ENCODE measurements at regions not wholly inside any gene's neighbourhood (a gene's known extent, or its start where the extent isn't known, plus 50 kb on each side); places are given as distances from the start of the nearest gene placed in this dataset.

- DNase-seq (ENCODE audit: low read depth), result no peak
These were observed 338.3 kb upstream of the ZEB2 start for GRCh38 chr2:144858211-144858610.

- no peak for DNase-seq (ENCODE audit: low read depth)
These were observed 334.7 kb upstream of the ZEB2 start for GRCh38 chr2:144854596-144854995.

- no peak for DNase-seq (ENCODE audit: low read depth)
These were observed 329.7 kb upstream of the ZEB2 start for GRCh38 chr2:144849612-144850011.

- DNase-seq (ENCODE audit: low read depth), result no peak
These were observed 328.5 kb upstream of the ZEB2 start for GRCh38 chr2:144848423-144848822.

GRCh38 chr2:144847347-144848080 lies 327.6 kb upstream of the ZEB2 start:
- DNase-seq (ENCODE audit: low read depth), result no peak

GRCh38 chr2:144836635-144837350 lies 316.9 kb upstream of the ZEB2 start:
- no peak for DNase-seq (ENCODE audit: low read depth)

- no peak for DNase-seq (ENCODE audit: low read depth)
These were observed 315.9 kb upstream of the ZEB2 start for GRCh38 chr2:144835634-144836350.

- no peak for DNase-seq (ENCODE audit: low read depth)
These were observed 315.2 kb upstream of the ZEB2 start for GRCh38 chr2:144834998-144835633.

- no peak for DNase-seq (ENCODE audit: low read depth)
These were observed 314.4 kb upstream of the ZEB2 start for GRCh38 chr2:144834363-144834762.

- DNase-seq (ENCODE audit: low read depth), result no peak
These were observed 313.2 kb upstream of the ZEB2 start for GRCh38 chr2:144833075-144833637.

- no peak for DNase-seq (ENCODE audit: low read depth)
These were observed 312.1 kb upstream of the ZEB2 start for GRCh38 chr2:144832048-144832447.

- no peak for DNase-seq (ENCODE audit: low read depth)
These were observed 310.6 kb upstream of the ZEB2 start for GRCh38 chr2:144830543-144830942.

GRCh38 chr2:144827404-144827803 lies 307.5 kb upstream of the ZEB2 start:
- no peak for DNase-seq (ENCODE audit: low read depth)

GRCh38 chr2:144826105-144826504 lies 306.2 kb upstream of the ZEB2 start:
- DNase-seq (ENCODE audit: low read depth), result no peak

GRCh38 chr2:144825331-144826020 lies 305.6 kb upstream of the ZEB2 start:
- DNase-seq (ENCODE audit: low read depth), result no peak

GRCh38 chr2:144824306-144825080 lies 304.6 kb upstream of the ZEB2 start:
- DNase-seq (ENCODE audit: low read depth), result no peak

GRCh38 chr2:144822966-144823365 lies 303.0 kb upstream of the ZEB2 start:
- no peak for DNase-seq (ENCODE audit: low read depth)

- no peak for DNase-seq (ENCODE audit: low read depth)
These were observed 292.4 kb upstream of the ZEB2 start for GRCh38 chr2:144812288-144812687.

- no peak for DNase-seq (ENCODE audit: low read depth)
These were observed 281.8 kb upstream of the ZEB2 start for GRCh38 chr2:144801766-144802165.

- DNase-seq (ENCODE audit: low read depth), result no peak
These were observed 281.4 kb upstream of the ZEB2 start for GRCh38 chr2:144801325-144801724.

GRCh38 chr2:144798989-144799388 lies 279.1 kb upstream of the ZEB2 start:
- DNase-seq (ENCODE audit: low read depth), result no peak

All from stimulated activated CD8-positive, alpha-beta memory T cell treated with anti-CD3 and anti-CD28 coated beads, Interleukin-4, amount 100 ng/mL, for 24 hours (primary cell).